GM12872 (cell line): ENCODE measurements at regions not wholly inside any gene's neighbourhood (a gene's known extent, or its start where the extent isn't known, plus 50 kb on each side); places are given as distances from the start of the nearest gene placed in this dataset.

Experiments used
- TF ChIP-seq, protein P1 (sequence below): IDR thresholded peaks from 3 replicates; pipeline ENCODE4 v1.5.1; 2011; ENCODE audit warnings: low read depth, mild to moderate bottlenecking, low read length, moderate library complexity; ENCODE audit not compliant: insufficient read depth

- TF ChIP-seq, protein P1, sequence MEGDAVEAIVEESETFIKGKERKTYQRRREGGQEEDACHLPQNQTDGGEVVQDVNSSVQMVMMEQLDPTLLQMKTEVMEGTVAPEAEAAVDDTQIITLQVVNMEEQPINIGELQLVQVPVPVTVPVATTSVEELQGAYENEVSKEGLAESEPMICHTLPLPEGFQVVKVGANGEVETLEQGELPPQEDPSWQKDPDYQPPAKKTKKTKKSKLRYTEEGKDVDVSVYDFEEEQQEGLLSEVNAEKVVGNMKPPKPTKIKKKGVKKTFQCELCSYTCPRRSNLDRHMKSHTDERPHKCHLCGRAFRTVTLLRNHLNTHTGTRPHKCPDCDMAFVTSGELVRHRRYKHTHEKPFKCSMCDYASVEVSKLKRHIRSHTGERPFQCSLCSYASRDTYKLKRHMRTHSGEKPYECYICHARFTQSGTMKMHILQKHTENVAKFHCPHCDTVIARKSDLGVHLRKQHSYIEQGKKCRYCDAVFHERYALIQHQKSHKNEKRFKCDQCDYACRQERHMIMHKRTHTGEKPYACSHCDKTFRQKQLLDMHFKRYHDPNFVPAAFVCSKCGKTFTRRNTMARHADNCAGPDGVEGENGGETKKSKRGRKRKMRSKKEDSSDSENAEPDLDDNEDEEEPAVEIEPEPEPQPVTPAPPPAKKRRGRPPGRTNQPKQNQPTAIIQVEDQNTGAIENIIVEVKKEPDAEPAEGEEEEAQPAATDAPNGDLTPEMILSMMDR: no peak
Measured at GRCh38 chr2:226031647-226032501, 632.4 kb downstream of the NYAP2 start.

DNA sequence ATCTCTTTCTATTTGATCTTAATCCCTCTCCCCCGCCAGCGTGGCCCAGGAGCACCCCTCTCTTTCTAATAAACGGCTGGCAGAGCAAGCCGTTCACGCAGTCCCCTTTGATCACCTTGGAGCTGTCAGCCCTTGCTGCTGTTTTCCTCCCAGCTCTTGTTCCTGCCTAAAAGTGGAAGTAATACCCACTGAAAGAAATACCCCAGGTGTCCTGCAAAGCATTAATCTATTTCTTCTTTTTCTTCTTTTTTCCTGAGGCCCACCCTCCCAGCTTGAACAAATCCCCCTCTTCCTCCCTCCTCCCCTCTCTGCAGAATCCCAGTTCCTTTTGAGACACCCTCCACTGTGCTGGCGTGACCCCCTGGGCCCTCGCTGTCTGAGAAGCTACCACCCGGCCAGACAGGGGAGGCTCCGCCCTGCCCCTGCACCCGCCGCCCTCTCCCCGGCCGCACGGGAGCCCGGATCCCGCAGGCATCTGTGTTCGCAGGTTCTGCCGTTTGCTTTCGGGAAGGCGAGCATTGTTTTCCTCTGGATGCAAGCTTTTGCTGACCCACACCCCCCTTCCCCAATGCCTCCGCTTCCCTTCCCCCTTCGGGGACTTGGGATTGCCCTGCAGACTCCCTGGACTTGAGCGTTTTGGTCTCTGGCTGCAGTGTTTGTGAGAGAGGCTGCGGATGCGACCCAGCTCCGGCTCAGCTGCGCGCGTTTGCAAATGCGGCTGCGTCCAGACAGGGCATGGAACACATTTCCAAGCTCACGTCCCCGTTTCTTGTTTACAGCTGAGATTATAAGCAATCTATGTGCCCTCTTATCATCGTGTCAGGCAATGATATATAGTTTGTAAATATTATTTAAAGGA lies 631.5 kb downstream of the NYAP2 start:
- TF ChIP-seq, protein P1: no peak

- TF ChIP-seq, protein P1: no peak
Measured at GRCh38 chr2:226030369-226030768, 630.9 kb downstream of the NYAP2 start.

DNA sequence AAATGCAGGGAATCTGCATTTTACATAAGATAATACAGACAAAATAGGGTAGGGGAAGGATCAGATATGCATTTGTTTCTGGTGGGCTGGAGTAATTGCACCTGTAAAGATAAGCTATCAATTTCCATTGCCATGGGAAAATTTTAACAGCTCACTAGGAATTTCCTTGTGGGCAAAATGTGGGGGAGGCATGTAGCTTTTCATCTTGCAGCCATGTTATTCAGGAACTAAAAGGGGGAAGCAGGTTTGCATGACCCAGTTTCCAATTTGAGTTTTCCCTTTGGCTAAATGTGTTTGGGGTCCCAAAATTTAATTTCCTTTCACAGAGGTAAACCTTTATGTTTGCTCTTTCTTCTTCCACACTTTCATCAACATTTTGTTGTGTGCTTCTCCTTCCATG lies 624.4 kb downstream of the NYAP2 start:
- TF ChIP-seq, protein P1: no peak

GRCh38 chr2:226023383-226023782 lies 623.9 kb downstream of the NYAP2 start:
- TF ChIP-seq, protein P1: no peak

GRCh38 chr2:226020956-226021355 lies 621.4 kb downstream of the NYAP2 start:
- TF ChIP-seq, protein P1: no peak

DNA sequence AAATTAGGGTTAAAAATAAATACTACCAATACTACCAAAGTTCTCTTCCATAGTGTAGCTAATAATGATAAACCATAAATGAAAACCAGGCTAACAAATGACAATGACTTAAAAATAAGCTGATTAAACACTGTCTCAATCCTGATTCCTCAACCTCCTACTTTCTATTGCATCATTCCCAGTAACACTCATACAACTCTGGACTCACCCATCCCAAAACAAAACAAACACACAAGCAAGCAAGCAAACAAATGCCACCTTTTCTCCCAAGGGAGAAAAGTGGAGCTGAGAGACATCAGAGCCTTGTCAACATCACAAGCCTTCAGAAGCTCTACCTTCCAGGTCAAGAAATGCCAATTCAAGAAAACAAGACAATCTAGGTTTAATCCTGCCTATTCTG lies 620.7 kb downstream of the NYAP2 start:
- TF ChIP-seq, protein P1: no peak
